ENCODE measurements at regions not wholly inside any gene's neighbourhood (a gene's known extent, or its start where the extent isn't known, plus 50 kb on each side); places are given as distances from the start of the nearest gene placed in this dataset.

GRCh38 chr4:54365691-54366090, 136.6 kb downstream of the PDGFRA start:
- no peaks in the 10 kb centered on the region for H3F3A ChIP-seq (ENCODE audit: insufficient read depth, low read length, poor library complexity, severe bottlenecking)
- no peaks in the 10 kb centered on the region for H3K36me3 ChIP-seq (ENCODE audit: insufficient read depth, low read length)
- no peak overlapping the region for H3K27ac ChIP-seq (ENCODE audit: low read length)
- no peak overlapping the region for H3K9ac ChIP-seq (ENCODE audit: low read length)
- H3K27me3 ChIP-seq (ENCODE audit: insufficient read depth, low read depth, low read length), result no peaks in the 10 kb centered on the region
- H3K79me2 ChIP-seq (replicated peaks; ENCODE audit: insufficient read depth, low read length), result no peaks in the 10 kb centered on the region
- H3K9me2 ChIP-seq (ENCODE audit: insufficient read depth, low read length), result no peaks in the 10 kb centered on the region
- H3K4me2 ChIP-seq (ENCODE audit: low read length), result no peak overlapping the region
- H2AFZ ChIP-seq (ENCODE audit: low read depth, low read length), result no peak overlapping the region
- no peaks in the 10 kb centered on the region for H3K9me3 ChIP-seq (ENCODE audit: low read length)
- no peak overlapping the region for H3K4me3 ChIP-seq (ENCODE audit: low read length)
- no peaks in the 10 kb centered on the region for H4K20me1 ChIP-seq (ENCODE audit: insufficient read depth)
- no peak for TF ChIP-seq EP300 (conservative IDR thresholded peaks at IDR 0.05; ENCODE audit: poor library complexity, severe bottlenecking)
- TF ChIP-seq REST (IDR thresholded peaks at IDR 0.05; ENCODE audit: borderline replicate concordance), result no peak
- TF ChIP-seq SMC3 (conservative IDR thresholded peaks at IDR 0.05; ENCODE audit: poor library complexity), result no peak
- no peak for TF ChIP-seq CTCF (IDR thresholded peaks at IDR 0.05; ENCODE audit: poor library complexity, severe bottlenecking)
- TF ChIP-seq RAD21 (conservative IDR thresholded peaks at IDR 0.05), result no peak
- TF ChIP-seq MXI1 (conservative IDR thresholded peaks at IDR 0.05; ENCODE audit: poor library complexity, severe bottlenecking), result no peak
- TF ChIP-seq POLR2AphosphoS5 (IDR thresholded peaks at IDR 0.05), result no peak
- TF ChIP-seq EZH2 (IDR thresholded peaks at IDR 0.05; ENCODE audit: borderline replicate concordance, insufficient read depth, low read length, poor library complexity, severe bottlenecking), result no peak
- TF ChIP-seq TAF1 (IDR thresholded peaks at IDR 0.05; ENCODE audit: low read depth), result no peak

GRCh38 chr4:54367059-54367458, 138.0 kb downstream of the PDGFRA start:
- Histone ChIP-seq H2AFZ (ENCODE audit: low read depth, low read length) (no peak overlapping the region), H4K20me1 (ENCODE audit: insufficient read depth) (no peaks in the 10 kb centered on the region), H3K27ac (ENCODE audit: low read length) (no peak overlapping the region), H3K36me3 (ENCODE audit: insufficient read depth, low read length) (no peaks in the 10 kb centered on the region), H3K9me2 (ENCODE audit: insufficient read depth, low read length) (no peaks in the 10 kb centered on the region), H3F3A (ENCODE audit: insufficient read depth, low read length, poor library complexity, severe bottlenecking) (no peaks in the 10 kb centered on the region), H3K4me2 (ENCODE audit: low read length) (no peak overlapping the region), H3K79me2 (replicated peaks; ENCODE audit: insufficient read depth, low read length) (no peaks in the 10 kb centered on the region), H3K4me3 (ENCODE audit: low read length) (no peak overlapping the region), H3K9ac (ENCODE audit: low read length) (no peak overlapping the region), H3K9me3 (ENCODE audit: low read length) (no peaks in the 10 kb centered on the region), H3K27me3 (ENCODE audit: insufficient read depth, low read depth, low read length) (no peaks in the 10 kb centered on the region)
- TF ChIP-seq REST (IDR thresholded peaks at IDR 0.05; ENCODE audit: borderline replicate concordance), result no peak
- TF ChIP-seq POLR2AphosphoS5 (IDR thresholded peaks at IDR 0.05), result no peak
- no peak for TF ChIP-seq TAF1 (IDR thresholded peaks at IDR 0.05; ENCODE audit: low read depth)
- TF ChIP-seq SMC3 (conservative IDR thresholded peaks at IDR 0.05; ENCODE audit: poor library complexity), result no peak
- TF ChIP-seq EP300 (conservative IDR thresholded peaks at IDR 0.05; ENCODE audit: poor library complexity, severe bottlenecking), result no peak
- TF ChIP-seq CTCF (IDR thresholded peaks at IDR 0.05; ENCODE audit: poor library complexity, severe bottlenecking), result no peak
- TF ChIP-seq RAD21 (conservative IDR thresholded peaks at IDR 0.05), result no peak
- no peak for TF ChIP-seq EZH2 (IDR thresholded peaks at IDR 0.05; ENCODE audit: borderline replicate concordance, insufficient read depth, low read length, poor library complexity, severe bottlenecking)
- no peak for TF ChIP-seq MXI1 (conservative IDR thresholded peaks at IDR 0.05; ENCODE audit: poor library complexity, severe bottlenecking)

All from neural cell (in vitro differentiated cells).